ENCODE measurements at regions not wholly inside any gene's neighbourhood (a gene's known extent, or its start where the extent isn't known, plus 50 kb on each side); places are given as distances from the start of the nearest gene placed in this dataset.

GRCh38 chr10:55043540-55043939, 242.5 kb upstream of the PCDH15 start:
- TF ChIP-seq CTCF (IDR thresholded peaks at IDR 0.05), result no peak
- Histone ChIP-seq H3K36me3 (ENCODE audit: insufficient read depth, low read length) (no peaks in the 10 kb centered on the region), H3K27ac (ENCODE audit: low read depth in 1 of 2, low read length in 2 of 2) (no peak overlapping the region), H3K4me3 (ENCODE audit: low read length) (no peak overlapping the region), H3K9me3 (ENCODE audit: control insufficient read depth in 1 of 2, insufficient read depth in 1 of 2, low read length in 2 of 2) (no peaks in the 10 kb centered on the region), H3K4me1 (ENCODE audit: insufficient read depth, low read length) (no peaks in the 10 kb centered on the region), H3K27me3 (ENCODE audit: control insufficient read depth in 1 of 2, insufficient read depth in 2 of 2, low read length in 2 of 2) (no peaks in the 10 kb centered on the region)
- no peak for DNase-seq
- H3K4me3 Mint-ChIP-seq, result no peak overlapping the region
- no peaks in the 10 kb centered on the region for H3K27me3 Mint-ChIP-seq
- ChIA-PET CTCF (no interaction called here), POLR2A (no interaction called here)
- ATAC-seq (ENCODE audit: poor library complexity), result no peak
- peaks cover under 1% of the 10 kb centered on the region for H3K9me3 Mint-ChIP-seq
- H3K4me1 Mint-ChIP-seq (ENCODE audit: low read depth), result no peaks in the 10 kb centered on the region
- no peaks in the 10 kb centered on the region for H3K36me3 Mint-ChIP-seq (ENCODE audit: low read depth)
- no peak overlapping the region for H3K27ac Mint-ChIP-seq
- intact Hi-C loops (cut with DNase I, micrococcal nuclease), result no loop called here

GRCh38 chr10:55033061-55033460, 232.0 kb upstream of the PCDH15 start:
- Histone ChIP-seq H3K27ac (ENCODE audit: low read depth in 1 of 2, low read length in 2 of 2) (no peak overlapping the region), H3K4me3 (ENCODE audit: low read length) (no peak overlapping the region), H3K9me3 (ENCODE audit: control insufficient read depth in 1 of 2, insufficient read depth in 1 of 2, low read length in 2 of 2) (peaks cover 0 to 4% of the 10 kb centered on the region in 2 experiments), H3K4me1 (ENCODE audit: insufficient read depth, low read length) (no peaks in the 10 kb centered on the region), H3K27me3 (ENCODE audit: control insufficient read depth in 1 of 2, insufficient read depth in 2 of 2, low read length in 2 of 2) (no peaks in the 10 kb centered on the region), H3K36me3 (ENCODE audit: insufficient read depth, low read length) (no peaks in the 10 kb centered on the region)
- intact Hi-C loops (cut with DNase I, micrococcal nuclease), result no loop called here
- Mint-ChIP-seq H3K4me3 (no peak overlapping the region), H3K27ac (no peak overlapping the region), H3K4me1 (ENCODE audit: low read depth) (no peaks in the 10 kb centered on the region), H3K36me3 (ENCODE audit: low read depth) (no peaks in the 10 kb centered on the region), H3K27me3 (no peaks in the 10 kb centered on the region), H3K9me3 (peaks cover 5% of the 10 kb centered on the region)
- TF ChIP-seq CTCF (IDR thresholded peaks at IDR 0.05), result no peak
- DNase-seq (no peak), ATAC-seq (ENCODE audit: poor library complexity) (no peak)
- ChIA-PET POLR2A (no interaction called here), CTCF (no interaction called here)

DNA sequence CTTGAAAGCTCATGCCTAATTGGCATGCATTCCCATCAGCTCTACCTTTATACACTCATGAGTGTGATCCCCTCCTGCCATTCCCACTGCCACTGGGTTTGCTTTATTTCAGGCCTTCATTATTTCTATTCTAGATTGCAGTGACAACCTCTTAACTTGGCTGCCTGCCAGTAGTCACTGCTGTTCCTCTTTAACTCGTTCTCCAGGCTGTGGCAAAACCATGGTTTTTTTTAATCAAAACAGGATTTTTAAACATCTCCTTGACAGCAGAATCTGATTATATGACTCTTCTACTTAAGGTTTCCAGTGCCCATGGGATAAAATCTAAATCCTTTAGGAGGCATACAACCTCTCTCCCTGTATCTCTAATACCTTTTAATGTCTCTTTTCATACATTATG, 223.7 kb upstream of the PCDH15 start:
- Histone ChIP-seq H3K4me3 (ENCODE audit: low read length) (no peak overlapping the region), H3K36me3 (ENCODE audit: insufficient read depth, low read length) (no peaks in the 10 kb centered on the region), H3K9me3 (ENCODE audit: control insufficient read depth in 1 of 2, insufficient read depth in 1 of 2, low read length in 2 of 2) (peaks cover 0 to 7% of the 10 kb centered on the region in 2 experiments), H3K4me1 (ENCODE audit: insufficient read depth, low read length) (no peaks in the 10 kb centered on the region), H3K27ac (ENCODE audit: low read depth in 1 of 2, low read length in 2 of 2) (no peak overlapping the region), H3K27me3 (ENCODE audit: control insufficient read depth in 1 of 2, insufficient read depth in 2 of 2, low read length in 2 of 2) (no peaks in the 10 kb centered on the region)
- no peak for TF ChIP-seq CTCF (IDR thresholded peaks at IDR 0.05)
- DNase-seq (no peak), ATAC-seq (ENCODE audit: poor library complexity) (no peak)
- intact Hi-C loops (cut with DNase I, micrococcal nuclease), result no loop called here
- Mint-ChIP-seq H3K27ac (no peak overlapping the region), H3K4me3 (no peak overlapping the region), H3K36me3 (ENCODE audit: low read depth) (no peaks in the 10 kb centered on the region), H3K27me3 (no peaks in the 10 kb centered on the region), H3K4me1 (ENCODE audit: low read depth) (no peaks in the 10 kb centered on the region), H3K9me3 (peaks cover 11% of the 10 kb centered on the region)
- POLR2A ChIA-PET, result no interaction called here
- CTCF ChIA-PET, result no interaction called here
